ENCODE measurements at regions not wholly inside any gene's neighbourhood (a gene's known extent, or its start where the extent isn't known, plus 50 kb on each side); places are given as distances from the start of the nearest gene placed in this dataset.

DNA sequence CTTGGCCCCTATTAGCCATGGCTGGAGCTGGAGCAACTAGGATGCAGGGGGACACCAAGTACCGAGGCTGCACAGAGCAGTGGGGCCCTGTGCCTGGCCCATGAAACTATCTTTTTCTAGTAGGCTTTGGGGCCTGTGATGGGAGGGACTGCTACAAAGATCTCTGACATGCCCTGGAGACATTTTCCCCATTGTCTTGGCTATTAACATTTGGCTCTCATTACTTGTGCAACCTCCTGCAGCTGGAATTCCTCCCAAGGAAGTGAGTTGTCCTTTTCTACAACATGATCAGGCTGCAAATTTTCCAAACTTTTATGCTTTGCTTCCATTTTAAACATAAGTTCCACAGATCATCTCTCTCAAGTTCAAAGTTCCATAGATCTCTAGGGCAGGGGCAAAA lies 174.7 kb upstream of the ANKFN1 start:
- no peak overlapping the region for H3K4me3 Mint-ChIP-seq (ENCODE audit: unreplicated experiment)
- DNase-seq (ENCODE audit: extremely low spot score, unreplicated experiment): no peak
- H3K36me3 Mint-ChIP-seq (ENCODE audit: unreplicated experiment): no peaks in the 10 kb centered on the region
- H3K9me3 Mint-ChIP-seq (ENCODE audit: unreplicated experiment): peaks cover 9% of the 10 kb centered on the region
- no peaks in the 10 kb centered on the region for H3K4me1 Mint-ChIP-seq (ENCODE audit: unreplicated experiment)
- H3K27me3 Mint-ChIP-seq (ENCODE audit: unreplicated experiment): no peaks in the 10 kb centered on the region
- TF ChIP-seq, protein P1, sequence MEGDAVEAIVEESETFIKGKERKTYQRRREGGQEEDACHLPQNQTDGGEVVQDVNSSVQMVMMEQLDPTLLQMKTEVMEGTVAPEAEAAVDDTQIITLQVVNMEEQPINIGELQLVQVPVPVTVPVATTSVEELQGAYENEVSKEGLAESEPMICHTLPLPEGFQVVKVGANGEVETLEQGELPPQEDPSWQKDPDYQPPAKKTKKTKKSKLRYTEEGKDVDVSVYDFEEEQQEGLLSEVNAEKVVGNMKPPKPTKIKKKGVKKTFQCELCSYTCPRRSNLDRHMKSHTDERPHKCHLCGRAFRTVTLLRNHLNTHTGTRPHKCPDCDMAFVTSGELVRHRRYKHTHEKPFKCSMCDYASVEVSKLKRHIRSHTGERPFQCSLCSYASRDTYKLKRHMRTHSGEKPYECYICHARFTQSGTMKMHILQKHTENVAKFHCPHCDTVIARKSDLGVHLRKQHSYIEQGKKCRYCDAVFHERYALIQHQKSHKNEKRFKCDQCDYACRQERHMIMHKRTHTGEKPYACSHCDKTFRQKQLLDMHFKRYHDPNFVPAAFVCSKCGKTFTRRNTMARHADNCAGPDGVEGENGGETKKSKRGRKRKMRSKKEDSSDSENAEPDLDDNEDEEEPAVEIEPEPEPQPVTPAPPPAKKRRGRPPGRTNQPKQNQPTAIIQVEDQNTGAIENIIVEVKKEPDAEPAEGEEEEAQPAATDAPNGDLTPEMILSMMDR (IDR thresholded peaks at IDR 0.05): no peak
- H3K27ac Mint-ChIP-seq (ENCODE audit: unreplicated experiment): no peak overlapping the region

DNA sequence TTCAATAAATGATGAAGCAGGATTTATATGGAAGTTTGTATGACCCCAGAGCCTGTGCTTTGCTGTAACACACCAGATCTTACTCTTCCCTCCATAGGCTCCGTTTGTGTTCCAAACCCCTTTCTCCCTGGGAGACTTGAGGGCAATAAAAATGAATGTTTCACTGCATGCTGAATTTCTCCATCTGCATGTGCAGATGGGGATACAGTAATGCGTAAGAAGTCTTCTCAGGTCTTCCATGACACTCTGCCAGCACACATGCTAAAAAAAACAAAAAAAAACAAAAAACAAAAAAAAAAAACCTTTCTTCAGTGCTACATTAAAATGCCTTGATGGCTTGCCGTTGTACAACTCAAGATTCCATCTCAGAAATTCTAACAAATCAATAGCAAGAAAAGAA lies 170.2 kb upstream of the ANKFN1 start:
- H3K4me1 Mint-ChIP-seq (ENCODE audit: unreplicated experiment): no peaks in the 10 kb centered on the region
- peaks cover 38% of the 10 kb centered on the region for H3K9me3 Mint-ChIP-seq (ENCODE audit: unreplicated experiment)
- no peaks in the 10 kb centered on the region for H3K36me3 Mint-ChIP-seq (ENCODE audit: unreplicated experiment)
- H3K27ac Mint-ChIP-seq (ENCODE audit: unreplicated experiment): no peak overlapping the region
- TF ChIP-seq, protein P1 (IDR thresholded peaks at IDR 0.05): no peak
- no peaks in the 10 kb centered on the region for H3K27me3 Mint-ChIP-seq (ENCODE audit: unreplicated experiment)
- H3K4me3 Mint-ChIP-seq (ENCODE audit: unreplicated experiment): no peak overlapping the region
- DNase-seq (ENCODE audit: extremely low spot score, unreplicated experiment): no peak

DNA sequence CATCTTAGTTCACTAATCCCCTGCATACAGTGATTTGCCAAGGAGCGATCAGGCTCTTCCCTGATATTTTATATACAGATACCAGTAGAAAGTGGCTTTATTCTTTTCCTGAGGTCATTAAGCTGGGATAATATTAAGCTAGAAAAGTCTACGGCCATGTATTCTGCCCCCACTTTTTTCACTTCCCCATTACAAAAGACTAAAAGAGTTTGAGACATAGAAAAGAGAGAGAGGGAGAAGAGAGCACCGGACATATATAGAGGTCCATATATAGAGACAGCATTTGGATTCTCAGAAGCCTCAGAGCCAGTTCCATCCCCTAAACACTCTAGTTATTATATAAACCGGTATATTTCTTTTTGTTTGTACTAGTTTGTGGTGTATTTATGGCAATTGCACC lies 166.5 kb upstream of the ANKFN1 start:
- DNase-seq (ENCODE audit: extremely low spot score, unreplicated experiment): no peak
- no peaks in the 10 kb centered on the region for H3K27me3 Mint-ChIP-seq (ENCODE audit: unreplicated experiment)
- H3K4me3 Mint-ChIP-seq (ENCODE audit: unreplicated experiment): no peak overlapping the region
- H3K4me1 Mint-ChIP-seq (ENCODE audit: unreplicated experiment): no peaks in the 10 kb centered on the region
- no peaks in the 10 kb centered on the region for H3K36me3 Mint-ChIP-seq (ENCODE audit: unreplicated experiment)
- H3K27ac Mint-ChIP-seq (ENCODE audit: unreplicated experiment): no peak overlapping the region
- peaks cover 29% of the 10 kb centered on the region for H3K9me3 Mint-ChIP-seq (ENCODE audit: unreplicated experiment)
- TF ChIP-seq, protein P1 (IDR thresholded peaks at IDR 0.05): no peak

DNA sequence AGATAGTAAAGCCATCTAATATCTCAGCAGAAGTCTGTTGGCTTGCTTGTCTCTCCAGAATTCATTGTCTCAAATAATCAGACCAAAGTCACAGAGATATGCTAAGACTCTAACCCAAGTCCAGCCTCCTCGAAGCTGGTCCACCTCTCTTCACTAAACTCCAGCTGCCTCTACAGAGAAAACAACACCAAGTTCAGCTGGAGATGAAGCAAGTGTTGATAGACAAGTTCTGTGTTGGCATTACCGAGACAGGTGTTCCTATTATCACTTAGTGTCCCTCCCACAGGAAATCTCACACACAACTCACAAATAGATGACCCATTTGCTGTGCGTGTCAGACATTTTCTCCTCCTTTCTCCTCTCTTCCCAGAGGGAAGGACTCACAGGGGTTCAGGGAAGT lies 164.4 kb upstream of the ANKFN1 start:
- Mint-ChIP-seq H3K27me3 (ENCODE audit: unreplicated experiment) (no peaks in the 10 kb centered on the region), H3K9me3 (ENCODE audit: unreplicated experiment) (peaks cover 32% of the 10 kb centered on the region), H3K4me3 (ENCODE audit: unreplicated experiment) (no peak overlapping the region), H3K4me1 (ENCODE audit: unreplicated experiment) (no peaks in the 10 kb centered on the region), H3K27ac (ENCODE audit: unreplicated experiment) (no peak overlapping the region), H3K36me3 (ENCODE audit: unreplicated experiment) (no peaks in the 10 kb centered on the region)
- TF ChIP-seq, protein P1 (IDR thresholded peaks at IDR 0.05): no peak
- DNase-seq (ENCODE audit: extremely low spot score, unreplicated experiment): no peak

DNA sequence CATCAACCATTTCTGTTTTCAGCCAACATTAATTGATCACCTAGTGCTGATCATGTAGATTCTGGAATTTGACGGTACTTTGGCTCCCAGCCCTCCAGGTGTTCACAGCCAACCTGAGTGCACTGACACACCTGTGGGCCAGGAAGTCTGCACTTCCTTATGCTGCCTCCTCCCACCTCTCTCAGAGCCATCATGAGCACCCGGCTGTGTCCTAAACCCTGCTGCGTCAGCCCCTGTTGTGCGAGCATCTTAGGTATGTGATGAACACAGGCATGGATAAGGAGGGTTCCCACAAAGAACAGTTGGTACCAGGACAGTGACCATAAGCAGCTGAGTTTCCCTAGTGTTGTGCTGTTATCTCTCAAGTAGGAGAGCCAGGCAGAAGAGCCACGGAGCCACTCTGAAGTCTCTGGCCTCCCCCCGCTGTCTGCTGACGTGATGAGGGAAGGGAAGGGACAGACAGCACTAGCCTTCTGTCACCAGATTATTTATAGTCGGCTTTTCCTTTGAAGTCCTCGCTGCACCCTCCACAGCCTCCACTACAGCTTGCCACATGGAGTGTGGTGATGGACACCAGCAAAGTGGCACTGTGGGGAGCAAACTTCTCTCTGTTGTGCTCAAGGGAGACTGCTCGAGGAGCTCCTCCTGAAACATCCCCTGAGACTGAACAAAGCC lies 162.8 kb upstream of the ANKFN1 start:
- Mint-ChIP-seq H3K4me3 (ENCODE audit: unreplicated experiment) (no peak overlapping the region), H3K9me3 (ENCODE audit: unreplicated experiment) (peaks cover 26% of the 10 kb centered on the region), H3K4me1 (ENCODE audit: unreplicated experiment) (no peaks in the 10 kb centered on the region), H3K27me3 (ENCODE audit: unreplicated experiment) (no peaks in the 10 kb centered on the region), H3K36me3 (ENCODE audit: unreplicated experiment) (no peaks in the 10 kb centered on the region), H3K27ac (ENCODE audit: unreplicated experiment) (no peak overlapping the region)
- TF ChIP-seq, protein P1 (IDR thresholded peaks at IDR 0.05): no peak
- no peak for DNase-seq (ENCODE audit: extremely low spot score, unreplicated experiment)
